H9 (cell line): ENCODE measurements at regions not wholly inside any gene's neighbourhood (a gene's known extent, or its start where the extent isn't known, plus 50 kb on each side); places are given as distances from the start of the nearest gene placed in this dataset.

ENCODE experiments used
- DNase-seq: peaks from one replicate; pipeline ENCODE4 v3.0.0-alpha.2; 2017
- H2AFZ ChIP-seq: one replicate; pipeline ENCODE4 v1.6.1; 2013; ENCODE audit warnings: mild to moderate bottlenecking, low read length, control low read depth, moderate library complexity
- H2AK5ac ChIP-seq: 2 replicates; pipeline ENCODE4 v1.6.1; 2013; ENCODE audit warnings: low read length, control low read depth, mixed read lengths; ENCODE audit not compliant: insufficient read length
- H2BK120ac ChIP-seq: one replicate; pipeline ENCODE4 v1.6.1; 2013; ENCODE audit warnings: low read depth, mild to moderate bottlenecking, low read length, control low read depth, inconsistent platforms; ENCODE audit not compliant: poor library complexity, severe bottlenecking
- H2BK12ac ChIP-seq: 2 replicates; pipeline ENCODE4 v1.6.1; 2013; ENCODE audit warnings: low read length, control low read depth, mixed read lengths, low read depth; ENCODE audit not compliant: insufficient read length
- H2BK15ac ChIP-seq: 2 replicates; pipeline ENCODE4 v1.6.1; 2013; ENCODE audit warnings: low read depth, low read length, control low read depth
- H2BK20ac ChIP-seq: one replicate; pipeline ENCODE4 v1.6.1; 2013; ENCODE audit warnings: low read depth, mild to moderate bottlenecking, low read length, control low read depth, inconsistent platforms; ENCODE audit not compliant: poor library complexity, severe bottlenecking
- H2BK5ac ChIP-seq: 2 replicates; pipeline ENCODE4 v1.6.1; 2013; ENCODE audit warnings: low read length, control low read depth, mixed read lengths; ENCODE audit not compliant: insufficient read length
- H3K14ac ChIP-seq: 2 replicates; pipeline ENCODE4 v1.6.1; 2013; ENCODE audit warnings: low read length, control low read depth; ENCODE audit not compliant: insufficient read depth
- H3K18ac ChIP-seq: 2 replicates; pipeline ENCODE4 v1.6.1; 2013; ENCODE audit warnings: low read depth, mild to moderate bottlenecking, mixed read lengths, low read length, control low read depth; ENCODE audit not compliant: insufficient read length
- H3K23ac ChIP-seq: 2 replicates; pipeline ENCODE4 v1.6.1; 2013; ENCODE audit warnings: low read length, control low read depth, mixed read lengths, low read depth; ENCODE audit not compliant: insufficient read length
- H3K23me2 ChIP-seq: 2 replicates; pipeline ENCODE4 v1.6.1; 2013; ENCODE audit warnings: low read depth, mild to moderate bottlenecking, mixed read lengths, low read length, control low read depth; ENCODE audit not compliant: insufficient read length, poor library complexity, severe bottlenecking
- H3K27ac ChIP-seq: 2 replicates; pipeline ENCODE4 v1.5.1; 2013; ENCODE audit warnings: low read length, control low read depth, mixed read lengths, low read depth; ENCODE audit not compliant: insufficient read length
- H3K27me3 ChIP-seq: 2 replicates; pipeline ENCODE4 v1.6.1; 2013; ENCODE audit warnings: low read length, control low read depth, inconsistent platforms; ENCODE audit not compliant: insufficient read depth
- H3K4ac ChIP-seq: 2 replicates; pipeline ENCODE4 v1.6.1; 2013; ENCODE audit warnings: low read depth, mild to moderate bottlenecking, control low read depth, inconsistent platforms, low read length, moderate library complexity
- H3K4me1 ChIP-seq: 2 replicates; pipeline ENCODE4 v1.6.1; 2013; ENCODE audit warnings: low read length, control low read depth, inconsistent platforms; ENCODE audit not compliant: insufficient read depth
- H3K4me2 ChIP-seq: 2 replicates; pipeline ENCODE4 v1.6.1; 2013; ENCODE audit warnings: low read length, control low read depth, mixed read lengths; ENCODE audit not compliant: insufficient read length, insufficient read depth
- H3K56ac ChIP-seq: 2 replicates; pipeline ENCODE4 v1.6.1; 2013; ENCODE audit warnings: low read depth, mild to moderate bottlenecking, mixed read lengths, low read length, control low read depth; ENCODE audit not compliant: insufficient read length
- H3K79me1 ChIP-seq: 2 replicates; pipeline ENCODE4 v1.6.1; 2013; ENCODE audit warnings: low read depth, mild to moderate bottlenecking, moderate library complexity, low read length, control low read depth, inconsistent platforms; ENCODE audit not compliant: insufficient read depth, poor library complexity, severe bottlenecking
- H3K79me2 ChIP-seq: 2 replicates; pipeline ENCODE4 v1.6.1; 2013; ENCODE audit warnings: low read length, control low read depth, inconsistent platforms; ENCODE audit not compliant: insufficient read depth
- H3K9ac ChIP-seq: 2 replicates; pipeline ENCODE4 v1.6.1; 2013; ENCODE audit warnings: low read length, control low read depth, mixed read lengths; ENCODE audit not compliant: insufficient read length; ENCODE audit errors: extremely low read depth
- H3K9me3 ChIP-seq: one replicate; pipeline ENCODE4 v1.6.1; 2013; ENCODE audit warnings: low read depth, low read length, inconsistent platforms; ENCODE audit not compliant: control insufficient read depth
- H3T11ph ChIP-seq: one replicate; pipeline ENCODE4 v1.6.1; 2013; ENCODE audit warnings: mild to moderate bottlenecking, low read length, control low read depth, inconsistent platforms
- H4K20me1 ChIP-seq: one replicate; pipeline ENCODE4 v1.6.1; 2013; ENCODE audit not compliant: control insufficient read depth, insufficient read length, insufficient read depth
- H4K5ac ChIP-seq: 2 replicates; pipeline ENCODE4 v1.6.1; 2013; ENCODE audit warnings: low read depth, mild to moderate bottlenecking, mixed read lengths, low read length, control low read depth; ENCODE audit not compliant: insufficient read length
- H4K8ac ChIP-seq: replicated peaks from 2 replicates; pipeline ENCODE4 v1.6.1; 2013; ENCODE audit warnings: low read length, control low read depth, mixed read lengths, low read depth; ENCODE audit not compliant: insufficient read length
- H4K91ac ChIP-seq: 2 replicates; pipeline ENCODE4 v1.6.1; 2013; ENCODE audit warnings: low read depth, mild to moderate bottlenecking, moderate library complexity, mixed read lengths, low read length, control low read depth; ENCODE audit not compliant: insufficient read length
- H3K27ac Mint-ChIP-seq, 3 experiments: 2 replicates in 2 of 3; 3 replicates in 1 of 3; pipeline ENCODE4 v1.8.0; 2020 to 2021; ENCODE audit warnings: mixed read lengths in 3 of 3, mild to moderate bottlenecking in 1 of 3, moderate library complexity in 1 of 3
- H3K27me3 Mint-ChIP-seq: 2 replicates; pipeline ENCODE4 v1.8.0; 2021; ENCODE audit warnings: low read depth, mild to moderate bottlenecking, moderate library complexity, mixed read lengths
- H3K36me3 Mint-ChIP-seq, 3 experiments: 2 replicates in 2 of 3; 3 replicates in 1 of 3; pipeline ENCODE4 v1.8.0; 2020 to 2021; ENCODE audit warnings: low read depth in 3 of 3, mixed read lengths in 3 of 3; ENCODE audit not compliant: insufficient read depth in 1 of 3
- H3K4me1 Mint-ChIP-seq, 2 experiments: 2 replicates each; pipeline ENCODE4 v1.8.0; 2020; ENCODE audit warnings: mixed read lengths in 2 of 2
- H3K4me3 Mint-ChIP-seq, 2 experiments: 2 replicates in 1 of 2; 3 replicates in 1 of 2; pipeline ENCODE4 v1.8.0; 2020 to 2021; ENCODE audit warnings: mild to moderate bottlenecking in 2 of 2, mixed read lengths in 2 of 2, moderate library complexity in 1 of 2
- H3K9me3 Mint-ChIP-seq, 2 experiments: 2 replicates in 1 of 2; 3 replicates in 1 of 2; pipeline ENCODE4 v1.8.0; 2020; ENCODE audit warnings: mild to moderate bottlenecking in 2 of 2, mixed read lengths in 2 of 2, moderate library complexity in 1 of 2
- CTCF ChIP-seq: fragments of 200-600 bp; sonication (generic); conservative IDR thresholded peaks from 3 replicates; pipeline ENCODE4 v1.8.0; 2021; ENCODE audit warnings: antibody characterized with exemption, mild to moderate bottlenecking

- Histone ChIP-seq H3K4ac (no peak overlapping the region), H3K27me3 (no peaks in the 10 kb centered on the region), H3K9me3 (no peaks in the 10 kb centered on the region), H3K79me2 (no peaks in the 10 kb centered on the region), H4K91ac (no peak overlapping the region), H2BK15ac (no peak overlapping the region), H3K4me1 (no peaks in the 10 kb centered on the region), H2AK5ac (no peak overlapping the region), H3K9ac (no peak overlapping the region), H3T11ph (no peak overlapping the region), H3K23ac (no peak overlapping the region), H4K5ac (no peak overlapping the region), H2BK120ac (no peak overlapping the region), H3K23me2 (no peaks in the 10 kb centered on the region), H2AFZ (no peak overlapping the region), H4K20me1 (no peaks in the 10 kb centered on the region), H3K56ac (no peak overlapping the region), H3K79me1 (no peaks in the 10 kb centered on the region), H2BK12ac (no peak overlapping the region), H3K18ac (no peak overlapping the region), H4K8ac (no peak overlapping the region), H3K14ac (no peak overlapping the region), H3K4me2 (no peak overlapping the region), H3K27ac (no peak overlapping the region), H2BK20ac (no peak overlapping the region), H2BK5ac (no peak overlapping the region)
- Mint-ChIP-seq H3K36me3 (peaks cover 0 to 11% (median 6%) of the 10 kb centered on the region in 3 experiments; a peak in 4 of 7 replicates), H3K9me3 (peaks cover 8 to 15% of the 10 kb centered on the region in 2 experiments; a peak in 4 of 5 replicates), H3K27ac (no peak overlapping the region; a peak in 1 of 7 replicates), H3K27me3 (no peaks in the 10 kb centered on the region; the same call in 1 of the 2 replicates), H3K4me3 (no peak overlapping the region), H3K4me1 (no peaks in the 10 kb centered on the region)
- TF ChIP-seq CTCF = no peak
- DNase-seq = no peak
These were observed 268.6 kb upstream of the PLSCR5 start for GRCh38 chr3:146873748-146874147.
